GM18858 (cell line): ENCODE measurements at regions not wholly inside any gene's neighbourhood (a gene's known extent, or its start where the extent isn't known, plus 50 kb on each side); places are given as distances from the start of the nearest gene placed in this dataset.
"Not testable (repeated sequence)": the region's sequence is repeated elsewhere in the genome, so short reads cannot be mapped to it uniquely, and the experiment has no call there.

Experiments used
- ATAC-seq: cut with Tn5 transposase; IDR thresholded peaks from one replicate; pipeline ENCODE4 v1.9.1; 2021; ENCODE audit not compliant: unreplicated experiment

GRCh38 chr11:19628018-19628417 lies 84.6 kb upstream of the NAV2 start:
- no peak for ATAC-seq

GRCh38 chr11:19627566-19627965 lies 85.1 kb upstream of the NAV2 start:
- no peak for ATAC-seq

- ATAC-seq, result no peak
Observed at GRCh38 chr11:19625438-19625837, 87.2 kb upstream of the NAV2 start.

- no peak for ATAC-seq
Observed at GRCh38 chr11:19617696-19618523, 94.7 kb upstream of the NAV2 start.

GRCh38 chr11:19615341-19616183 lies 97.1 kb upstream of the NAV2 start:
- no peak for ATAC-seq

GRCh38 chr11:19614370-19614940 lies 98.2 kb upstream of the NAV2 start:
- no peak for ATAC-seq

- not testable (repeated sequence) for ATAC-seq
Observed at GRCh38 chr11:19612025-19612424, 100.6 kb upstream of the NAV2 start.

GRCh38 chr11:19607656-19608360 lies 104.8 kb upstream of the NAV2 start:
- no peak for ATAC-seq

GRCh38 chr11:19606856-19607655 lies 105.6 kb upstream of the NAV2 start:
- no peak for ATAC-seq

- ATAC-seq, result no peak
Observed at GRCh38 chr11:19605520-19606371, 106.9 kb upstream of the NAV2 start.

- no peak for ATAC-seq
Observed at GRCh38 chr11:19604679-19605375, 107.8 kb upstream of the NAV2 start.

GRCh38 chr11:19603771-19604170 lies 108.9 kb upstream of the NAV2 start:
- no peak for ATAC-seq

GRCh38 chr11:19602891-19603290 lies 109.7 kb upstream of the NAV2 start:
- no peak for ATAC-seq

- no peak for ATAC-seq
Observed at GRCh38 chr11:19602406-19602805, 110.2 kb upstream of the NAV2 start.

- ATAC-seq, result no peak
Observed at GRCh38 chr11:19601235-19601634, 111.4 kb upstream of the NAV2 start.

GRCh38 chr11:19599681-19600080 lies 113.0 kb upstream of the NAV2 start:
- no peak for ATAC-seq

- no peak for ATAC-seq
Observed at GRCh38 chr11:19598876-19599486, 113.7 kb upstream of the NAV2 start.

GRCh38 chr11:19598456-19598855 lies 114.2 kb upstream of the NAV2 start:
- ATAC-seq, result no peak
